GM12878 (cell line): ENCODE measurements at regions not wholly inside any gene's neighbourhood (a gene's known extent, or its start where the extent isn't known, plus 50 kb on each side); places are given as distances from the start of the nearest gene placed in this dataset.

Experiments used
- ATAC-seq: fragments of 200-7000 bp; cut with Tn5 transposase; 3 replicates; pipeline ENCODE4 v1.9.1; 2020; ENCODE audit warnings: mild to moderate bottlenecking, moderate library complexity
- BruUV-seq: library from RNA; stranded (reverse); fragments of 400-500 nt; replicated peaks from 2 replicates; lab custom pipeline; 2021; lab: Mats Ljungman, UMichigan
- CTCF ChIA-PET: fragments of 300-600 bp; sonication (Branson Sonifier 250); formaldehyde crosslinking; extraction: SDS; loops from one replicate; lab custom pipeline; 2021; ENCODE audit warnings: inconsistent platforms; lab: Yijun Ruan, JAX
- POLR2A ChIA-PET: fragments of 350-600 bp; formaldehyde crosslinking; extraction: SDS; loops from one replicate; lab custom pipeline; 2021; ENCODE audit warnings: inconsistent platforms; lab: Charles Lee
- RAD21 ChIA-PET: fragments of 300-600 bp; sonication (Branson Sonifier 250); formaldehyde crosslinking; loops from one replicate; lab custom pipeline; 2023; ENCODE audit warnings: antibody characterized with exemption; ENCODE audit not compliant: unreplicated experiment; lab: Charles Lee
- SMC1A ChIA-PET: fragments of 300-600 bp; sonication (Branson Sonifier 250); formaldehyde crosslinking; loops from one replicate; lab custom pipeline; 2023; ENCODE audit not compliant: unreplicated experiment, uncharacterized antibody; lab: Charles Lee
- DNase-seq: peaks from one replicate; pipeline ENCODE4 v3.0.0-alpha.2; 2011; ENCODE audit warnings: low read depth, low spot score
- FAIRE-seq: peaks from 3 replicates; lab custom pipeline; 2011; peaks lifted over from hg19 to GRCh38; lab: Jason Lieb, UNC
- H2AFZ ChIP-seq: 2 replicates; pipeline ENCODE4 v1.6.0; 2011; ENCODE audit warnings: low read depth, low read length, control low read depth; ENCODE audit not compliant: control insufficient read depth
- H3K27ac ChIP-seq: 2 replicates; pipeline ENCODE4 v1.5.1; 2011; ENCODE audit warnings: control low read depth; ENCODE audit not compliant: control insufficient read depth, insufficient read depth
- H3K27me3 ChIP-seq, 2 experiments: replicated peaks in 1 of 2; 2 replicates each; pipeline versions ENCODE4 v1.6.0 to v1.6.1; 2011; ENCODE audit warnings: low read length in 1 of 2; ENCODE audit not compliant: control insufficient read depth in 2 of 2, insufficient read depth in 2 of 2
- H3K36me3 ChIP-seq, 2 experiments: 2 replicates each; pipeline ENCODE4 v1.5.1; 2011; ENCODE audit warnings: low read length in 1 of 2; ENCODE audit not compliant: control insufficient read depth in 2 of 2, insufficient read depth in 2 of 2
- H3K4me1 ChIP-seq: 2 replicates; pipeline ENCODE4 v1.6.1; 2011; ENCODE audit warnings: mild to moderate bottlenecking, low read length, moderate library complexity, mixed read lengths; ENCODE audit not compliant: control insufficient read depth, insufficient read depth
- H3K4me2 ChIP-seq: 2 replicates; pipeline ENCODE4 v1.6.0; 2011; ENCODE audit warnings: control low read depth; ENCODE audit not compliant: control insufficient read depth, insufficient read depth
- H3K4me3 ChIP-seq: fragments of 200-600 bp; sonication (generic); 2 replicates; pipeline ENCODE4 v1.5.1; 2016
- H3K79me2 ChIP-seq: 2 replicates; pipeline ENCODE4 v1.6.0; 2011; ENCODE audit warnings: low read length; ENCODE audit not compliant: control insufficient read depth, insufficient read depth
- H3K9ac ChIP-seq: 2 replicates; pipeline ENCODE4 v1.8.0; 2011; ENCODE audit warnings: low read length, control low read depth, mixed read lengths; ENCODE audit not compliant: control insufficient read depth, insufficient read depth
- H3K9me3 ChIP-seq: replicated peaks from 3 replicates; pipeline ENCODE4 v1.5.1; 2011; ENCODE audit warnings: mild to moderate bottlenecking, low read length; ENCODE audit not compliant: control insufficient read depth, insufficient read depth
- H4K20me1 ChIP-seq: 2 replicates; pipeline ENCODE4 v1.6.0; 2011; ENCODE audit not compliant: control insufficient read depth, insufficient read depth
- BCL11A ChIP-seq: IDR thresholded peaks from 2 replicates; pipeline ENCODE4 v1.6.1; 2011; ENCODE audit warnings: low read depth, low read length
- BMI1 ChIP-seq: fragments of 450-650 bp; IDR thresholded peaks from 2 replicates; pipeline ENCODE4 v1.6.1; 2016; ENCODE audit warnings: mild to moderate bottlenecking, moderate library complexity, borderline replicate concordance
- BRCA1 ChIP-seq: IDR thresholded peaks from 2 replicates; pipeline ENCODE4 v1.6.1; 2011; ENCODE audit warnings: low read depth, low read length, improper control_type of control experiment
- HDGF ChIP-seq: fragments of 450-650 bp; IDR thresholded peaks from 2 replicates; pipeline ENCODE4 v1.6.1; 2016; ENCODE audit warnings: antibody characterized with exemption
- KLF5 ChIP-seq: fragments of 450-650 bp; IDR thresholded peaks from 2 replicates; pipeline ENCODE4 v1.6.1; 2014; ENCODE audit warnings: mild to moderate bottlenecking; ENCODE audit not compliant: partially characterized antibody
- NKRF ChIP-seq: fragments of 450-650 bp; conservative IDR thresholded peaks from 2 replicates; pipeline ENCODE4 v1.6.1; 2017; ENCODE audit warnings: mild to moderate bottlenecking, moderate library complexity
- NRF1 ChIP-seq: conservative IDR thresholded peaks from 2 replicates; pipeline ENCODE4 v1.6.1; 2011; ENCODE audit warnings: mild to moderate bottlenecking, low read depth, low read length, improper control_type of control experiment
- SIN3A ChIP-seq: IDR thresholded peaks from 2 replicates; pipeline ENCODE4 v1.6.1; 2012; ENCODE audit warnings: low read depth, low read length, improper control_type of control experiment
- SIX5 ChIP-seq: IDR thresholded peaks from 2 replicates; pipeline ENCODE4 v1.6.1; 2011; ENCODE audit warnings: mild to moderate bottlenecking, low read depth, low read length, moderate library complexity; ENCODE audit not compliant: severe bottlenecking
- SMC3 ChIP-seq: IDR thresholded peaks from 2 replicates; pipeline ENCODE4 v1.6.1; 2011; ENCODE audit warnings: low read length, improper control_type of control experiment, borderline replicate concordance
- USF2 ChIP-seq: IDR thresholded peaks from 2 replicates; pipeline ENCODE4 v1.6.1; 2011; ENCODE audit warnings: low read depth, low read length, improper control_type of control experiment, borderline replicate concordance
- ZSCAN29 ChIP-seq: fragments of 450-650 bp; IDR thresholded peaks from 2 replicates; pipeline ENCODE4 v1.6.1; 2017; ENCODE audit warnings: mild to moderate bottlenecking, moderate library complexity
- WGBS: methylation state at CpG from one replicate; pipeline ENCODE4 v1.1.6; 2016; ENCODE audit warnings: low lambda C conversion rate; ENCODE audit not compliant: insufficient replicate concordance, insufficient coverage; ENCODE audit errors: missing lambda C conversion rate; 5-methylcytosine and 5-hydroxymethylcytosine counted together
- in situ Hi-C: fragments of 300-500 bp; cut with MboI; formaldehyde crosslinking; loops from 9 replicates; pipeline ENCODE4 v1.14.3; 2018; ENCODE audit warnings: mixed read lengths
- intact Hi-C: fragments of 100-400 bp; cut with micrococcal nuclease; formaldehyde crosslinking; loops from one replicate; pipeline ENCODE4 v1.14.2; 2022; ENCODE audit not compliant: unreplicated experiment
- TF ChIP-seq, protein P1 (sequence below): fragments of 450-650 bp; IDR thresholded peaks from 2 replicates; pipeline ENCODE4 v1.6.1; 2017; ENCODE audit warnings: antibody characterized with exemption, mild to moderate bottlenecking, moderate library complexity
- TF ChIP-seq, protein P2 (sequence below): fragments of 450-650 bp; IDR thresholded peaks from 2 replicates; pipeline ENCODE4 v1.6.1; 2017; ENCODE audit warnings: mild to moderate bottlenecking, moderate library complexity

DNA sequence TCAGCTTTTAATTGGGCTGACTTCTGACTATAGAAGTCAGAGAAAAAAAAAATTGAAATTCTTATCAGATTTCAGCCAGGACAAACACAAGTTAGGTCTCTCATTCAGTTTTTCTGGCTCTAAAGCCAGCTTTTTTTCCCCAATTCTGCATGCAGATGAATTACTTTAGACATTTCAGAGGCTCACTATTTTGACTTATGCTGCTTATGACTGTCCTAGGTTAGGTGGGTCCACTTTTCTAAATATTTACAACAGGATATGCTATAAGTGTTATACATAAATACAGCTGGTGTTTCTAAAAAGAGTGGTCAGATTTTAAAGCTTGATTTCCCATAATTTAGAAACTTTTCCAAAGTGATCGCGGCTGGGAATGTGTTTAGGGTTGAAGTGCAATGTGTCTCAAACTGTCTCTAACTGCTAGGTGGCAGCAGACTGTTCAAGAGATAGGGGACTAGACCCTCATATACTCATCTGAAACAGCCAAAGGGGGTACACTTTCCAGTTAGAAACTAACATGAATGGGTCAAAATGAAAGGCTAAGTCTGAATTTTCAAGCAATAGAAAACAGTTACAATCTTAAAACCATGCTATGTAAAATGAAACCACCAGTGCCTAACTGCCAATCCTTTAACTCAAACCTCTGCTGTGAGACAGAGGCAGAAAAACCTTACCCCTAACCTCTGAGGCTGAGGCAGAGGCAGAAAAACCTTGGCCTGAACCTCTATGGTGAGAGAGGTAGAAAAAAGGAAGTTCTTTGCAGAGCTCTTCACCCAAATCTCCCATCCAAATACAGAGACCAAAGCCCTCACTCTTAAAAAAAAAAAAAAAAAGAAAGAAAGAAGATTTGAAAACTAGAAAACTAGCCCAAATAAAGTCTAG lies 596.0 kb downstream of the NTRK3 start:
- H3K27me3 ChIP-seq, result no peaks in the 10 kb centered on the region
- intact Hi-C loops (no loop called here), in situ Hi-C loops (no loop called here)
- no peaks in the 10 kb centered on the region for H4K20me1 ChIP-seq
- no peak for FAIRE-seq
- no peak overlapping the region for H3K4me2 ChIP-seq
- no peaks in the 10 kb centered on the region for H3K4me1 ChIP-seq
- BruUV-seq, result no TSS peak
- no peaks in the 10 kb centered on the region for H3K9me3 ChIP-seq
- ChIA-PET CTCF (no interaction called here), POLR2A (no interaction called here), SMC1A (no interaction called here), RAD21 (no interaction called here)
- no peak overlapping the region for H3K4me3 ChIP-seq
- H2AFZ ChIP-seq, result no peak overlapping the region
- H3K27ac ChIP-seq, result no peak overlapping the region
- H3K9ac ChIP-seq, result no peak overlapping the region
- no peaks in the 10 kb centered on the region for H3K79me2 ChIP-seq
- no peak for DNase-seq
- no peak for ATAC-seq
- WGBS, result 91% methylated on average over 2 of the region's 2 CpGs
- H3K36me3 ChIP-seq, result no peaks in the 10 kb centered on the region
- TF ChIP-seq BCL11A (no peak), HDGF (no peak), BMI1 (no peak), SIN3A (no peak), SIX5 (no peak), NKRF (no peak), NRF1 (no peak), USF2 (no peak), KLF5 (no peak), ZSCAN29 (no peak), BRCA1 (no peak), SMC3 (no peak)
- TF ChIP-seq, protein P1, sequence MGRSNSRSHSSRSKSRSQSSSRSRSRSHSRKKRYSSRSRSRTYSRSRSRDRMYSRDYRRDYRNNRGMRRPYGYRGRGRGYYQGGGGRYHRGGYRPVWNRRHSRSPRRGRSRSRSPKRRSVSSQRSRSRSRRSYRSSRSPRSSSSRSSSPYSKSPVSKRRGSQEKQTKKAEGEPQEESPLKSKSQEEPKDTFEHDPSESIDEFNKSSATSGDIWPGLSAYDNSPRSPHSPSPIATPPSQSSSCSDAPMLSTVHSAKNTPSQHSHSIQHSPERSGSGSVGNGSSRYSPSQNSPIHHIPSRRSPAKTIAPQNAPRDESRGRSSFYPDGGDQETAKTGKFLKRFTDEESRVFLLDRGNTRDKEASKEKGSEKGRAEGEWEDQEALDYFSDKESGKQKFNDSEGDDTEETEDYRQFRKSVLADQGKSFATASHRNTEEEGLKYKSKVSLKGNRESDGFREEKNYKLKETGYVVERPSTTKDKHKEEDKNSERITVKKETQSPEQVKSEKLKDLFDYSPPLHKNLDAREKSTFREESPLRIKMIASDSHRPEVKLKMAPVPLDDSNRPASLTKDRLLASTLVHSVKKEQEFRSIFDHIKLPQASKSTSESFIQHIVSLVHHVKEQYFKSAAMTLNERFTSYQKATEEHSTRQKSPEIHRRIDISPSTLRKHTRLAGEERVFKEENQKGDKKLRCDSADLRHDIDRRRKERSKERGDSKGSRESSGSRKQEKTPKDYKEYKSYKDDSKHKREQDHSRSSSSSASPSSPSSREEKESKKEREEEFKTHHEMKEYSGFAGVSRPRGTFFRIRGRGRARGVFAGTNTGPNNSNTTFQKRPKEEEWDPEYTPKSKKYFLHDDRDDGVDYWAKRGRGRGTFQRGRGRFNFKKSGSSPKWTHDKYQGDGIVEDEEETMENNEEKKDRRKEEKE, result no peak
- TF ChIP-seq, protein P2, sequence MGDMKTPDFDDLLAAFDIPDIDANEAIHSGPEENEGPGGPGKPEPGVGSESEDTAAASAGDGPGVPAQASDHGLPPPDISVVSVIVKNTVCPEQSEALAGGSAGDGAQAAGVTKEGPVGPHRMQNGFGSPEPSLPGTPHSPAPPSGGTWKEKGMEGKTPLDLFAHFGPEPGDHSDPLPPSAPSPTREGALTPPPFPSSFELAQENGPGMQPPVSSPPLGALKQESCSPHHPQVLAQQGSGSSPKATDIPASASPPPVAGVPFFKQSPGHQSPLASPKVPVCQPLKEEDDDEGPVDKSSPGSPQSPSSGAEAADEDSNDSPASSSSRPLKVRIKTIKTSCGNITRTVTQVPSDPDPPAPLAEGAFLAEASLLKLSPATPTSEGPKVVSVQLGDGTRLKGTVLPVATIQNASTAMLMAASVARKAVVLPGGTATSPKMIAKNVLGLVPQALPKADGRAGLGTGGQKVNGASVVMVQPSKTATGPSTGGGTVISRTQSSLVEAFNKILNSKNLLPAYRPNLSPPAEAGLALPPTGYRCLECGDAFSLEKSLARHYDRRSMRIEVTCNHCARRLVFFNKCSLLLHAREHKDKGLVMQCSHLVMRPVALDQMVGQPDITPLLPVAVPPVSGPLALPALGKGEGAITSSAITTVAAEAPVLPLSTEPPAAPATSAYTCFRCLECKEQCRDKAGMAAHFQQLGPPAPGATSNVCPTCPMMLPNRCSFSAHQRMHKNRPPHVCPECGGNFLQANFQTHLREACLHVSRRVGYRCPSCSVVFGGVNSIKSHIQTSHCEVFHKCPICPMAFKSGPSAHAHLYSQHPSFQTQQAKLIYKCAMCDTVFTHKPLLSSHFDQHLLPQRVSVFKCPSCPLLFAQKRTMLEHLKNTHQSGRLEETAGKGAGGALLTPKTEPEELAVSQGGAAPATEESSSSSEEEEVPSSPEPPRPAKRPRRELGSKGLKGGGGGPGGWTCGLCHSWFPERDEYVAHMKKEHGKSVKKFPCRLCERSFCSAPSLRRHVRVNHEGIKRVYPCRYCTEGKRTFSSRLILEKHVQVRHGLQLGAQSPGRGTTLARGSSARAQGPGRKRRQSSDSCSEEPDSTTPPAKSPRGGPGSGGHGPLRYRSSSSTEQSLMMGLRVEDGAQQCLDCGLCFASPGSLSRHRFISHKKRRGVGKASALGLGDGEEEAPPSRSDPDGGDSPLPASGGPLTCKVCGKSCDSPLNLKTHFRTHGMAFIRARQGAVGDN, result no peak
